Hepatocyte (in vitro differentiated cells): ENCODE measurements at regions not wholly inside any gene's neighbourhood (a gene's known extent, or its start where the extent isn't known, plus 50 kb on each side); places are given as distances from the start of the nearest gene placed in this dataset.

Source experiments
- CTCF ChIP-seq: fragments of 200-600 bp; sonication (generic); IDR thresholded peaks from 2 replicates; pipeline ENCODE4 v1.5.1; 2016; ENCODE audit warnings: antibody characterized with exemption, mild to moderate bottlenecking; ENCODE audit not compliant: poor library complexity
- EZH2 ChIP-seq: fragments of 200-600 bp; sonication (generic); IDR thresholded peaks from 2 replicates; pipeline ENCODE4 v1.6.1; 2016; ENCODE audit warnings: antibody characterized with exemption, mild to moderate bottlenecking, borderline replicate concordance
- EZH2phosphoT487 ChIP-seq: fragments of 200-600 bp; sonication (generic); IDR thresholded peaks from one replicate; pipeline ENCODE4 v1.6.1; 2018; ENCODE audit warnings: antibody characterized with exemption, mild to moderate bottlenecking, low read depth, moderate library complexity; ENCODE audit not compliant: unreplicated experiment, severe bottlenecking

- TF ChIP-seq EZH2: no peak
- TF ChIP-seq CTCF: no peak
- no peak for TF ChIP-seq EZH2phosphoT487
These were observed 208.6 kb upstream of the MCHR2 start for GRCh38 chr6:100202417-100203194.
